A673 (cell line): ENCODE measurements at regions not wholly inside any gene's neighbourhood (a gene's known extent, or its start where the extent isn't known, plus 50 kb on each side); places are given as distances from the start of the nearest gene placed in this dataset.

Source experiments
- BruUV-seq: library from RNA; stranded (reverse); fragments of 400-500 nt; replicated peaks from 2 replicates; lab custom pipeline; 2021; lab: Mats Ljungman, UMichigan
- CTCF ChIA-PET: fragments of 300-600 bp; sonication (Branson Sonifier 250); formaldehyde crosslinking; loops from one replicate; lab custom pipeline; 2022; ENCODE audit warnings: antibody characterized with exemption; lab: Charles Lee
- POLR2A ChIA-PET: fragments of 300-600 bp; sonication (Branson Sonifier 250); formaldehyde crosslinking; loops from one replicate; lab custom pipeline; 2022; ENCODE audit warnings: antibody characterized with exemption; ENCODE audit not compliant: low non-redundant PET; lab: Charles Lee
- DNase-seq: peaks from one replicate; pipeline ENCODE4 v3.0.0-alpha.2; 2015; ENCODE audit warnings: low spot score
- H3K27ac ChIP-seq: fragments of 200-600 bp; sonication (generic); 2 replicates; pipeline ENCODE4 v1.5.1; 2016; ENCODE audit warnings: mixed run types, low read depth, mild to moderate bottlenecking, mixed read lengths, antibody characterized with exemption, low read length; ENCODE audit not compliant: poor library complexity, severe bottlenecking
- H3K27me3 ChIP-seq: fragments of 200-600 bp; sonication (generic); replicated peaks from 2 replicates; pipeline ENCODE4 v1.6.1; 2017; ENCODE audit warnings: mixed run types, low read depth, mild to moderate bottlenecking, mixed read lengths, antibody characterized with exemption, low read length; ENCODE audit not compliant: insufficient read depth, poor library complexity
- H3K36me3 ChIP-seq: fragments of 200-600 bp; sonication (generic); 2 replicates; pipeline ENCODE4 v1.6.1; 2016; ENCODE audit warnings: mixed run types, mild to moderate bottlenecking, mixed read lengths, antibody characterized with exemption, low read length; ENCODE audit not compliant: insufficient read depth, poor library complexity, severe bottlenecking
- H3K4me1 ChIP-seq: fragments of 200-600 bp; sonication (generic); 2 replicates; pipeline ENCODE4 v1.6.1; 2017; ENCODE audit warnings: mixed run types, mild to moderate bottlenecking, mixed read lengths, antibody characterized with exemption, low read length; ENCODE audit not compliant: insufficient read depth, poor library complexity, severe bottlenecking
- H3K4me3 ChIP-seq: fragments of 200-600 bp; sonication (generic); 2 replicates; pipeline ENCODE4 v1.5.1; 2016; ENCODE audit warnings: low read depth, mixed run types, mild to moderate bottlenecking, mixed read lengths, low read length; ENCODE audit not compliant: poor library complexity, severe bottlenecking
- H3K9me3 ChIP-seq: fragments of 200-600 bp; sonication (generic); 2 replicates; pipeline ENCODE4 v1.6.1; 2016; ENCODE audit warnings: mixed run types, low read depth, mild to moderate bottlenecking, mixed read lengths, antibody characterized with exemption, low read length; ENCODE audit not compliant: poor library complexity, severe bottlenecking
- EZH2 ChIP-seq: fragments of 200-600 bp; sonication (generic); IDR thresholded peaks from 2 replicates; pipeline ENCODE4 v1.6.1; 2017; ENCODE audit warnings: borderline replicate concordance, low read depth, mild to moderate bottlenecking, mixed read lengths, antibody characterized with exemption, low read length; ENCODE audit not compliant: poor library complexity, severe bottlenecking
- intact Hi-C: fragments of 100-400 bp; cut with micrococcal nuclease; formaldehyde crosslinking; loops from one replicate; pipeline ENCODE4 v1.10.0; 2022; ENCODE audit not compliant: unreplicated experiment
- TF ChIP-seq, protein P1 (sequence below): fragments of 300-800, 200-600 bp; sonication (generic); conservative IDR thresholded peaks from 2 replicates; pipeline ENCODE4 v1.5.1; 2017; ENCODE audit warnings: low read depth, mild to moderate bottlenecking, antibody characterized with exemption, low read length, moderate library complexity, mixed read lengths

DNA sequence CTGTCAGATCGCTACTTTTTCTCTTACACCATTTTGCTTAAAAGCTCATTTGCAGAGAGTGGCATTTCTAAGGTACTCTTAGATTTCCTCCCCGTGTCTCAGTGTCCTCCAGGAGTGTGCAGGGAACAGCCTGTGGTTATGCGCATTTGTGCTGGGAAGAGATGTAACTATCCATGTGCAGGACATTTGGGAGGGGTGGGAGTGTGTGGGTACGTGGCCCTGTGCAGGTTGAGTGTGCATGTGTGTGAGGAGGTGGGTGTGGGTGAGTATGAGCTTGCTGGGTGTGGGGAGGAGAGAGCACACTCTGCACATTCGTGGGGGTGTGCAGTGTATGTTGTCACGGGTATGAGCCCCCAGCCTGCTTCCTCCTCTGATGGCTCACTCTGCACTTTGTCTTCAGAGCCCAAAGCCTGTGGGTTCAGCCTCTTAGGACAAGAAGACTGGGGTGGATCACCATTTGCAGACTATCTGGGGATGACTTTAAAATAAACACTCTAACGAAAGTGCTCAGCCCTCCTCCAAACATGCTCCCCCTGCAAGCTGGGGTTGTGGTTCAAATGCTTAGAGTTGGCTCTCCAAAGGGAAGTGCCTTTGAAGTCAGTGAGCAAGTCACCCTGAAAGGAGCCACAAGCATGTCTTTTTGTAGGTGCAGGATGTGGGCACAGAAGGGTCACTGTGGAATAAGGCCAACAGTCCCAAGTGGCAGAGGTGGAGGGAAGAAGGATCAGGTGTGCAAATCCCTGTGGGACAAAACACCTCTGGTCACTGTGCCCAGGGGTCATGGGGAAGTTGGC, 295.4 kb downstream of the RRAGC start:
- DNase-seq, result no peak
- ChIA-PET POLR2A (no interaction called here), CTCF (no interaction called here)
- Histone ChIP-seq H3K9me3 (no peaks in the 10 kb centered on the region), H3K27me3 (no peaks in the 10 kb centered on the region), H3K4me1 (no peaks in the 10 kb centered on the region), H3K27ac (no peak overlapping the region), H3K4me3 (no peak overlapping the region), H3K36me3 (no peaks in the 10 kb centered on the region)
- TF ChIP-seq, protein P1, sequence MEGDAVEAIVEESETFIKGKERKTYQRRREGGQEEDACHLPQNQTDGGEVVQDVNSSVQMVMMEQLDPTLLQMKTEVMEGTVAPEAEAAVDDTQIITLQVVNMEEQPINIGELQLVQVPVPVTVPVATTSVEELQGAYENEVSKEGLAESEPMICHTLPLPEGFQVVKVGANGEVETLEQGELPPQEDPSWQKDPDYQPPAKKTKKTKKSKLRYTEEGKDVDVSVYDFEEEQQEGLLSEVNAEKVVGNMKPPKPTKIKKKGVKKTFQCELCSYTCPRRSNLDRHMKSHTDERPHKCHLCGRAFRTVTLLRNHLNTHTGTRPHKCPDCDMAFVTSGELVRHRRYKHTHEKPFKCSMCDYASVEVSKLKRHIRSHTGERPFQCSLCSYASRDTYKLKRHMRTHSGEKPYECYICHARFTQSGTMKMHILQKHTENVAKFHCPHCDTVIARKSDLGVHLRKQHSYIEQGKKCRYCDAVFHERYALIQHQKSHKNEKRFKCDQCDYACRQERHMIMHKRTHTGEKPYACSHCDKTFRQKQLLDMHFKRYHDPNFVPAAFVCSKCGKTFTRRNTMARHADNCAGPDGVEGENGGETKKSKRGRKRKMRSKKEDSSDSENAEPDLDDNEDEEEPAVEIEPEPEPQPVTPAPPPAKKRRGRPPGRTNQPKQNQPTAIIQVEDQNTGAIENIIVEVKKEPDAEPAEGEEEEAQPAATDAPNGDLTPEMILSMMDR, result no peak
- no peak for TF ChIP-seq EZH2
- intact Hi-C loops, result no loop called here
- no TSS peak for BruUV-seq

DNA sequence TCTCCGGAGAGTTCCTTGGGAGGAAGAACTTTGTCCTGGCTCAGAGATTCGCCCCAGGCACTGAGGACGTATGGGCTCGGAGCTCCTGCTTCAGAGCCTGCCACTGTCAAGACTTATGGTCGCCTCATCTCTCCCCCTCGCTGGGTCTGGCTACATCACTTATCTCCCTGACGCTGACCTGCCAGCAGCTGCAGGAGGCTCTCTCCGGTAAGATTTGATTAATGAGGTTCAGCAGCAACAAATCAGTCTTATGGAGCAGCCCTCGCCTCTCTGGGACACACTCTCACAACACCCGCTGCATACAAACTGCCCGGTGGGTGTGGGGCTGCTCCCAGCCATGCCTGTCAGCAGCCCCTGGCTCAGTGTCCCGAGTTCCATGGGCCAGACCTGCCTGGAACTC, 297.8 kb downstream of the RRAGC start:
- no TSS peak for BruUV-seq
- H3K27me3 ChIP-seq, result no peaks in the 10 kb centered on the region
- intact Hi-C loops, result no loop called here
- no peak for DNase-seq
- H3K27ac ChIP-seq, result no peak overlapping the region
- H3K4me1 ChIP-seq, result no peaks in the 10 kb centered on the region
- no peaks in the 10 kb centered on the region for H3K36me3 ChIP-seq
- no peaks in the 10 kb centered on the region for H3K9me3 ChIP-seq
- no peak overlapping the region for H3K4me3 ChIP-seq
- ChIA-PET POLR2A (no interaction called here), CTCF (no interaction called here)
- TF ChIP-seq EZH2, result no peak
- TF ChIP-seq, protein P1, result no peak

DNA sequence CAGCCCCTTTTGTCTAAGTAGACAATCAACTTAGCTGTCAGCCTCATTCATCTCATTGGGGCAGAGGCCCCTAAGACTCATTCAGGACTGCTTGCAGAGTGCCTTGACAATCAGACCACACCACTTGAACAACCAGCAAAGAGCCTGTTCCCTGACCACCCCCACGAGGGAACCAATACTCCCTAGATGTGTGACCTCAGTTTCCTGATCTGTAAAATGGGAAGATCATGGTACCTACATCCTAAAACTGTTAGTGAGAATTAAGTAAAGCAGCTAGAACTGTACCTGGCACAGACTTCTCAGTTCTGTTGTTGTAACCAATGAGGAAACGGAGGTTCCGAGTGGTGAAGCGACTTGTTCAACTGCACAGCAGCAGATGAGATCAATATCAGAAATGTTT, 298.5 kb downstream of the RRAGC start:
- intact Hi-C loops, result no loop called here
- H3K36me3 ChIP-seq, result no peaks in the 10 kb centered on the region
- H3K4me3 ChIP-seq, result no peak overlapping the region
- no peaks in the 10 kb centered on the region for H3K9me3 ChIP-seq
- no TSS peak for BruUV-seq
- ChIA-PET CTCF (no interaction called here), POLR2A (no interaction called here)
- H3K27ac ChIP-seq, result no peak overlapping the region
- no peaks in the 10 kb centered on the region for H3K27me3 ChIP-seq
- DNase-seq, result no peak
- no peaks in the 10 kb centered on the region for H3K4me1 ChIP-seq
- no peak for TF ChIP-seq EZH2
- TF ChIP-seq, protein P1, result no peak
